HG02623 (cell line): ENCODE measurements at regions not wholly inside any gene's neighbourhood (a gene's known extent, or its start where the extent isn't known, plus 50 kb on each side); places are given as distances from the start of the nearest gene placed in this dataset.

Source experiments
- ATAC-seq: cut with Tn5 transposase; IDR thresholded peaks from one replicate; pipeline ENCODE4 v1.9.1; 2021; ENCODE audit warnings: moderate library complexity; ENCODE audit not compliant: unreplicated experiment

DNA sequence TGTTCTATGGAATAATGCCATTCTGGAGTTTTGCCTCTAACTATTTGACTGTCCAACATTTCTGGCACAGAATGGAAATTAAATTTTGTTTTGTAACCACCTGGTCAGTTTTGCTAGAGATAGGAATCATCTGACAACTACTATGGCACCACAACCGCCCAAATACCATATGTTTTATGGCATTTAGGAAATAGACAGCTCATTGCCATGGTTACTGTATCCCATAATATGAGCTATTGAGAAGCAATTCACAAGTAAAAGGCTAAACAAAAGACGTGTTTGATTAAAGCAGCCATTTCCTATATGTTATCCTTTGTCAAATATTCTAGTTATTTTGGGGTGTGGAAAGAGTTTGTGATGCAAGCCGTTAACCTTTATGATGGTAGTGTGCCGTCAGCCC lies 1105.3 kb upstream of the LCORL start:
- no peak for ATAC-seq

DNA sequence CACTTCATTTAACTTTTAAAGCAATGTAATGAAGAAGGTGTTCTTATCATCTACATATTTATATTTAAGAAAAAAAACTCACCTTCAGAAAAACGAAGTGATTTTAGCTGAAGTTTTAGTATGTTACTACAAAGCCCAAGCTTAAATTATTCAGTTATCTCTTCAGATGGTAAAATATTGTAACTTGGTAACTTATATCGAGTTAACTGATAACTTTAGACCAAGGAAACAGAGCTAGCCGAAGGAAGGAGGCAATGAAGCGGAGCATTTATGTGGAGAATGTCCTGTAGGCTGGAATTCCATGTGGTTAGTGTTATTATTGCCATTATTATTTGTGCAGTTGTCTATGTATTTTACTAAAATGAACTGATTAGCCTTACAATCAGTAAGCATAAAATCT lies 1102.1 kb upstream of the LCORL start:
- no peak for ATAC-seq

DNA sequence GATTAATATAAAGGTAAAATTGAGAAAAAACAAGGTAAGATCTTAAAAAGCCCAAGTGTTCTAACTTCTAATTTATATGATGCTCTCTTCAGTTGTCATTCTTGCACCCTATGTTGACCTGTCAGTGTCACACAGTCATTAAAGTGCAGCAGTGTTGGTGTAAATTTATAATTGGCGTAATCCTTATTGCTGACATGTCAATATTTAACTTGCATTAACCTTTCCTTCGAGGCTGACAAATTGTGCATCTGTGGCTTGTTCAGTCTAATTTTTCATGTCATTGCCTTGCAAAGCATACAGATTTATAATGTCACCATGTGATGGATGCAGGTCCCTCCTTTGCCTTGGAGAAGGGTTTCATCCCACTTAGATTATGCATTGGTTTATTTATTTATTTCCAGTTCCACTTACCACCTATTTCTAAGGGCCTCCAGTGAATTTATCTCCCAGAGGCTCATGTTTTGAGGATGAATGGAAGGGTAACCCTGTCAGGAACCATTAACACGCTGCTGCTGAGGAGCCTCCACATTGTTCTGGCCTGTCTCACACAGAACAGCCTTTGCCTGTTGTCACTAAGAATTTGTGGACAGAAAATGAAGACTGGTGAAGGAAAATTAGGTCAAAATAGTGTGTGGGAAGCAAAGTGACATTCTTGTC lies 1098.5 kb upstream of the LCORL start:
- no peak for ATAC-seq

DNA sequence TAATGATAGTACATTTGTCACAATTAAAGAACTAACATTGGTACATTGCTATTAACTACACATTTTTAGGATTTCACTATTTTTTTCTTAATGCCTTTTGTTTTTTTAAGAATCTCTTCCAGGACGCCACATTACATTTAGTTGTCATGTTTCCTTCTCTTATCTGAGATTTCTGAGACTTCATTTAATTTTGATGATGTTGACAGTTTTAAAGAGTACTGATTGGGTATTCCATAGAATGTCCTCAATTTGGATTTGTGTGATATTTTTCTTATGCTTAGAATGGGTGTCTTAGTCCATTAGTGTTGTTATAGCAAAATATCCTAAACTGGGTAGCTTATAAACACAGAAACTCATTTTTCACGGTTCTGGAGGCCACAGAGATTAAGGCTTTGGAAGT lies 1095.5 kb upstream of the LCORL start:
- ATAC-seq = no peak

DNA sequence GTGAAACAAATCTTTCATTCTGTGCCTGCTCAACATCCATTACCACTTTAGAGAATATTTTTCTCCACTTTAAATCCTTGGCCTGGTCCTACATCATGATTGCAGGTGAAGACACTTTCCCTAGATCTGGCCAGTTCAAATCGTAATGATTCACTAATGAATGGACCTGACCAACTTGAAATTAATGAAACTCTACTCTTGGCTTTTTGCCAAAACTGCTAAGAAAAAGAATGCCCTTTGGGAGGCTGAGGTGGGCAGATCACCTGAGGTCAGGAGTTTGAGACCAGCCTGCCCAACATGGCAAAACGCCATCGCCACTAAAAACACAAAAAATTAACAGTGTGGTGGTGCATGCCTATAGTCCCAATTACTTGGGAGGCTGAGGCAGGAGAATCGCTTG lies 1082.6 kb upstream of the LCORL start:
- no peak for ATAC-seq

DNA sequence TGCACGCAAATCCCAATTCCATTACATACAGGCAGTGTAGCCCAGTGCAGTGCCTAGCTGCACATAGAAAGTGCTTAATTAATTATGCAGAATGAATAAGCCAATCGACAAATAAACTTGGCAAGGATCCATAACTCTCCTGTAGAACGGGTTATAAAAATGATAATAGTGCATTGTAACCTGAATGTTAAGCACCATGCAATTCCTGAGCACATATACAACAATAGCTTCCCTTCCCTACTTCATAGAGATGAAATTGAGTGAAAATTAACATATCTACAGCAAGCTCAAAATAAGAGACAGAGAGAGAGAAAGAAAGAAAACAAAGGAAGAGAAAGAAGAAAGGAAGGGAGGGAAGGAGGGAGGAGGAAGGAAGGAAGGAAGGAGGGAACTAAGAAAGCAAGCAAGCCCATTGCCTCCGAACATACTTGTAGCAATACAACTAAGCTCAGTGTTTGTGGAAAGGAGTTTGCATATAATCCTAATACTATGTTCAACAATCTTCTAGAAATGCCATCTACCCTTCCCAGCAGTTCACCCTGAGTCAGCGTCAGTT lies 1074.0 kb upstream of the LCORL start:
- no peak for ATAC-seq

DNA sequence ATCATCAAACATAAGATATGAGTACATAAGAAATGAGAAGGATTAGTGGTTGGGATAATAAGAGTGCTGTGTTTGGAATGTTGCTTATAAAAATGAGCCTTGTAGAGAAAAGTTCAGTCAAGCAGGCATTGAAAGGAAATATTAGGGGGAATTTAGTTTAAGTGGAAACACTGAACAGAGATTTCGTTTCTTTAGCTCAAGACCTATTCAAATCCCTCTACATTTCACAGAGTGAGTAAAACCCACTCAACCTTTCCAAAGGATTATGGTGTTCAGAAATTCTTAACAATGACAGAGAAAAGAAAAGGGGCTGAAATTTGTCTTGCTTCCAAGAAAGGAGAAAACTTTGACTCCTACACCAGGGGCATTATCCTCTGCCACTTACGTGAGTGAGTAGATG lies 1072.4 kb upstream of the LCORL start:
- no peak for ATAC-seq

DNA sequence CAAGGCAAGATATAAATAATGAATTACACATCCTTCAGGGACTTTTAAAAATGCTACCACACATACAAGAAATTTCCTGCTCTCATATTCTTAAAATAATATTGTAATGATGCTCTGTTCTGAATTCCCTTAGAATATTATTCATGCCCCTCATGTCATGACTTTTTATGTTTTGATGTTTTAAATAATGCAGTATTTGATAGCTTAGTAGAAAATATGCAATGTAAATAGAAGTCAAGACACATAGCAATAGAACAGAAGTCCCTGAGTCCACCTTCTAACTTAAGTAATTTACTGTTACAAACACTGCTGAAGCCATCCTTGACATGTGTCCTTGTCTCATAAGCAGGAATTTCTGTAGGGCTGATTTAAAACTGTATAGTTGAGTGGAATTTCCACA lies 1071.2 kb upstream of the LCORL start:
- no peak for ATAC-seq

DNA sequence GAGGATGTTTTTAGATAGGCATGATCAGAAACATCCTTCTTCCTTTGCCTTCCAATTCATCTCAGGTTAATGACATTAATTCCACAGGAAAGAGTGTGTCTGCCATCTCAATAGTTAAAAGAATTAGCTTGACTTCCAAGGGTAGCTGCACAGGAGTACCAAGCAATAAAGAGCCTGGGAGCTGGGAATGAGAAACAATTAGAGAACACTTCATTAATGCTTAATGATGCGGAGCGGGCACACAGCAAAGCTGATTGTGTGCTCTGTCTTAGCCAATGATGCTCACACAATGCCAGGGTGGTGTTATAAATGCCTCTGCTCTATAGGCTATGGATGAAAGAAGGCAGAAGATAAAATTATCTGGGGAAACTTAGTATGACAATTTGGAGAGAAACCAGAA lies 1052.5 kb upstream of the LCORL start:
- no peak for ATAC-seq

DNA sequence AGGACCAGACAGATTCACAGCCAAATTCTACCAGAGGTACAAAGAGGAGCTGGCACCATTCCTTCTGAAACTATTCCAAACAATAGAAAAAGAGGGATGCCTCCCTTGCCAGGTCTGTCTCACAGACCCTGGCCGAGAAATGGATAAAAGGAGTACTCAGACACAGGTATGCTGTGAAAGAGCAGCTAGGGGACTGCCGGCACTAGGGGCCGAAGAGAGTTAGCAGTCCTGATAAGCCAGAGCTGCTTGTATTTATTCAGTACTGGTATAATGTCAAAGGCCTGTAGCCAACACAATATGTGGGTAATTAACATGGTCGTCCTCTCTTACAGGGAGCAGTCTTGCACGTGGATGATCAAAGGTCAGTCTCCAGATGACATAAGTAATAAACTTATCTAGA lies 1042.1 kb upstream of the LCORL start:
- ATAC-seq = no peak

DNA sequence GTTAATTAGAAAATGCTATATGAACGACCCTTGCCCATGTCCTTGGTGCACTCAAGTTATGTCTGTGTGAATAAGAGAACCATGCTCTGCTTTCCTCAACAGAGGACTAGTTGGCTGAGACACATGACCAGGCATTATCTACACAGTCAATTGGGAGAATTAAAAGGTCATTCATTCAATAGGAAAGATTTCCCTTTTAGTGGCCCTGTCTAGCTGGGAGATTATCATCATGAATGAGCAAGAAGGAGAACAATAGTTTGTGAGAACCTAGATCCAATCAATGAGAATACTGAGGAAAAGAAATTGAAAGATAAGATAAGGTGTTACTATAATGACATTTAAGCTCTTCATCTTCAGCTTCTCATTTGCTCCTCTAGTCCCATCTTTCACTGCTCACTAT lies 1033.4 kb upstream of the LCORL start:
- no peak for ATAC-seq

DNA sequence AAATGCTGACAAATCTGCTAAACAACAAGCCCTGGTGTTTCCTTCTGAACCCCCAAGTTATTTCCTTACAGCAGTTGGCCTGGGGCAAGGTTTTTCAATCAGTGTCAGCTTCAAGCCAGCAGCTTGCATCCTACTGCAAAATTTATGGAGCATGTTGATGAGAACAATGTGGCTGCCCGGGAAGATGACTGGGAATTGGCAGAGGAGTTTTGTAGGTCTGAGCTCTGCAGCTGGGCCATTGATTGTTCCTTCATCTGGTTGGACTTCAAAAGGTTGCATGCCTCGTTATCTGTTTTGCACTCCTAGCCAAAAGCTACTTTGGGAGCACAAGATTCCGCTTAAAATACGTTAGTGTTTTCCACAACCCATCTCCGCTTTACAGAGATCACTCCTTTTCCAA lies 1030.3 kb upstream of the LCORL start:
- no peak for ATAC-seq

DNA sequence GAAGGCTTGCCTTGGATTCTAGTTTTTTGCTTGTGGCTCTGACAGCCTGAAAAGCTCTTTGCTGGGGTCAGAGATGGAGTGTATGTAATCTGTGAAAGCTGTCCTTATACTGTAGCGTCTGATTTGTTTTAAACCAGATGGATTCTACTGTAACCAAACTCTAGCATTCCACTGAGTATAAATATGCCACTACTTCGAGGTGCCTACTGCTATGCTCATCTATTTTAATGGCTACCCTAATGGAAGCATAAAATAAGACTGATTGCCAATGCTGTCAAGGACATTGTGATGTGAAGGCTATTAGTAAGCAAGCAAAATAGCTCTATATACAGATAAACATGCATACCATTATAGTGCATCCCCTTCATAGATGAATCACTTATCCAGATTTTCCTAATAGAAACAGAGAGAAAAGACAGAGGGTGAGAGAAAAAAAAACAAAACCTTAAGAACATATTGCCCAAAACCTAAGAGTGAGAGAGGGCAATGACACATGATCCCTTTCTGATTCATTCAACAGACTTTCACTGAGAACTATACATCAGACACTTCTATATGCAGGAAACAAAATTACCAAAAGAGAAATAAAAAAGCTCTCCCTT lies 1025.8 kb upstream of the LCORL start:
- no peak for ATAC-seq

DNA sequence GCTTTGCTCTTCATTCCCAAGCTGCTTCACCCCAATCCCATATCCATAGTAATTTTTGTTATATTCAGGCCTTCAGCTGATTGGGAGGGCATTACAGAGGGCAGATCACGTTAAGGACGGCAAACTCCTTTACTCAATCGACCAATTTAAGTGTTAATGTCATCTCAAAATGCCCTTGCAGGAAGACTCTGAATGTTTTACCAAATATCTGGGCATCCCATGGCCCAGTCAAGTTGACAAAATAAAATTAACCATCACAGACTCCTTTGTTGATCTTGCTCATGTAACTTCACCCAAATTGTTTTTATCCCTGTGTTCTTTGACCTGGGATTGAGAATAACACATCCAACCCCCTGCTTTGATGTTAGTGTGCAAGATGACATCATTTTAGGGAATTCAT lies 1018.3 kb upstream of the LCORL start:
- ATAC-seq = no peak

DNA sequence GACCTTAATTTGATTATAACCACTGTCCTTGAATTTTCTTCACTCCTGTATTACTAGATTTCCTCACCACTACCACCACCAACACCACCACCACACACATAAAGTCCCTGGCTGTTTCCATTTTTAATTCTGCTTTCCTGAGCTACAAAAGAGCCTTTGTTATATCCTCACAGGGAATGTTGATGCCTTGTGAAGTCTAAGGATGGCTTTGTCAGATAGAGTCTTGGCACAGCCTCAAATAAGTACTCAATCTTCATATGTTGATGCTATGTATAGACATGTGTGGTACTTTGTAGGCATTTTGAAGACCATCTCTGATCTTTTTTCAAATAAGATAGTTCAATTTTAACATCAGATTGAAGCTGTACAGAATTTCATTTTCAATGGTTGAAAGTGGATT lies 1016.7 kb upstream of the LCORL start:
- ATAC-seq = no peak

DNA sequence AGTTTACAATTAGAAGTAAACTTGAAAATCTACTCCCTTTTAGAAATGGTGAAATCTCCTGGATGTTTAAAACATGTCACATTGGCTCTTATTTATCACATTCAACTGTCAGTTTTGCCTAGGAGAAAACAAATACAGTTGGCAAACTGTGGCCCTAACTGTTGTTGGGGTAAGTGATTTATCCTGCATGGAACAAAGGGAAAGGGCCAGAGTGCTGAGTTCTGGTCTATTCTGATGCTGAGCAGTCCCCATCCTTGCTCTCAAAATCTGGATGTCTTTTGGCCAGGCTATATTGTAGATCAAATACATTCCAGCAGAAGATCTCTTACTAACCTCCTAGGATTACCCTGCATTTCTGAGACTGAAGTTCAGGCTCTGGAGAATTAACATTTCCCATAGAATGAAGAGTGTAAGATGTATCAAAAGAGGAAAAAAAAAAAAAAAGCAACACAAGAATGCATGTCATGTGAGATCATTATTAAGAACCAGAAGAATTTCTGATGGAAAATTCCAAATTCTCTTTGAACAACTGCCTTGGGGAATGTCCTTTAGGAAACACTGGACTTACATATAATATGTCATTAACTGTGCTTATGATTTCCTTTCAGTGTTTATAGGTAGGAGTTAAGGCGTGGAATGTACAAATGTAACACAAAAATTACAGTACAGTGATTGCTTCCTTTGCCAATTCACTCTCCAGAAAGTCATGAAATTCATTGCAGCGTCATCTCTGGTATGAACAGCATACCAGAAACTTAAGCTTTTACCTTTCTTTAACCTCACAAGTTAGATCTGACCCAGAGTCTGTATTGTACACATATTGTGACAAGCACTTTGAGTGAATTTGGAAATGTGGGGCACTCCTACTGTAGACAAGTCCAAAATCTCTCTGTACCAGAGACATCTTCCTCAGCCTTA lies 1012.5 kb upstream of the LCORL start:
- no peak for ATAC-seq

DNA sequence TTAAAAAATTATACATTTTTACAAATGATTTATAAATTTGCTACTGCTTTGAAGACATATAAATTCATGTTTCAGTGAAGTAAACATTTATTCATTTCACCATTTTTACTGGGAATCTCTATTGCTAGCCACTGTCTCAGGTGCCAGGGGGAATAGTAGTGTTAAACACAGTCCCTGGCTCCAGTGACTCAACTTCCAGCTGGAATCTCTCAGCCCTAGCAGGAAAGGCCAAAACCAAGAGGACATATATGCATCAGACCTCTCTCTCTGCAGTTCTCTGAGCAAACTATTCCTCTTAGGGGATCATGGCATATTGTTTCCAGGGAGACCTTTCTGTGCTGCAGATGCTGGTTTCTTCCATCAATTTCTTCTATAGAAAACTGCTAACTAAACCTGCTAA lies 1009.0 kb upstream of the LCORL start:
- ATAC-seq = no peak

DNA sequence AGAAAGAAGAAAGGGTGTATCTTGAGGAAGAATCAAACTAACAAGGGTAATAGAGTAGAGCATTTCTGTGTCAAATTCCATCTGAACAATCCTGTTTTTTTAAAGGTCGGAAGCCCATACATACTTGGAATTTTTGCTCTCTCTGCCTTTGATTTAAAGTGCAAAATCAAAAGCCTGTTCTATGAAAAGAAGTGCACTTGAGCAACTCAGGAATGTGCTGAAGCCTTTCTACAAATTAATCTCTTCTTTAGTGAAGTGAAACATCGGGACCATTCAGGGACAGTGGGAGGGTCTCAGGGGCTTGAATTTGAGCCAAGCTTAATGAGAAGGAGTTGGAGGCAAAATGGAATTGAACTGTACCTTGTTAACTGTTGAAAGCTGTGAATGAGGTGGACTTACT lies 1008.5 kb upstream of the LCORL start:
- no peak for ATAC-seq

DNA sequence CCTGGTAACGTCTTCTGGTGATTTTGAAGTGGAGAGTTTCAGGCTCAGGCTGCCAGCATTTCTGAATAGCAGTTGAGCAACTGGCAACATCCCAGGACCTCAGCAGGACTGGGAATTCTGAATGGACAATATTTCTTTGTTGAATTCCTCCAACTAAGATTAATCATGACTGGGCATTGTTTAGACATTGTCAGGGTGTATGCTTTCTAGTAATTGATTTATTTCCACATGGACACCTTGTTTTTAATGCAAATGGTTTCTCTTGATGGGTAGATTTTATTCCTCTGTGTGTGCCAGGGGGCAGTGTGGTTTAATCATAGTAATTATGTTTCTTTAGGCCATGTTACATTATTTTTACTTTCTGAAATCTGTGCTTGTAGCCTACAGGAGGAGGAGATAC lies 1004.7 kb upstream of the LCORL start:
- ATAC-seq = no peak

DNA sequence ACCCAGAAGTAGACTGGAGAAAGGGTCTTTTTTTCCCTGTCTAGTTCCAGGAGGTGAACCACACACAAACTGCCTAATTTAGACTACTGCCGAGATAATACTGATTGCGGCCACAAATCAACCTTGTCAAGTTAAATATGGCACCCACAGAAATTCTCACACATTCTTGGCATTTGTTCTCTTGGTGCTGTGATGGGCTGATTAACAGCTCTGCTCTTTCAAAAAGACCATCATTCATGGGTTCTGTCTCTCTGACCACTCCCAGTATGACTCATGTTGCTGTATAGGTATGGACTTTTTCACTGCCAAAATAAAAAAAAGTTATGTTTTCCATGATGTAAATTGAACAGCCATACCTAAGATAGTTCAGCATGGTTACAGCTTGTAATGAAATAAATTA lies 1003.5 kb upstream of the LCORL start:
- no peak for ATAC-seq

DNA sequence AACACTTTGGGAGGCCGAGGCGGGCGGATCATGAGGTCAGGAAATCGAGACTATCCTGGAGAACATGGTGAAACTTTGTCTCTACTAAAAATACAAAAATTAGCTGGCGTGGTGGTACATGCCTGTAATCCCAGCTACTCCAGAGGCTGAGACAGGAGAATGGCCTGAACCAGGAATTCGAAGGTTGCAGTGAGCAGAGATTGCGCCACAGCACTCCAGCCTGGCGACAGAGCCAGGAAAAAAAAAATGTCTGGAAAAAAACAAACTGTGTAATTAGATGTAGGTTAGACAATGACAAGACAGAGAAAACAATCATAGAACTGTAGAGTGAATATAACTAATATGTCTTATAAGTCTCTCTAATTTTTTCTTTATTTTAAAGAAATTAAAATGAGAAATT lies 1002.5 kb upstream of the LCORL start:
- no peak for ATAC-seq

DNA sequence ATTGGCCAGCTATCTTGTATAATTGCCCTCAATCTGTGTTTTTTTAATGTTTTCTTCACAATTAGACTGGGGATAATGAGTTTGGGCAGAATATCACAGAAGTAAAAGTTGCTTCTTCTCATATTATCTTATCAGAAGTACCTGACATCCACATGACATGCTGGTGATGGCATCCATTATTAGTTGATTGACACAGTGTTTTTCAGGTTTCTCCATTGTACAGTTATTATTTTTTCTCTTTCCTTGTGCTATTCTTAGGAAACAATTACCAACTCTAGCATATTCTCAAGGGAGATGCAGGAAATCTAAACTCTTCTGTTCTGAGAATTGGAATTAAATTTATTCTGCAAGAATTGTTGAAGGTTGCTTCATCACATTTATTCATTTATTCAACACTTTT lies 1000.1 kb upstream of the LCORL start:
- ATAC-seq = no peak
